Neural cell (in vitro differentiated cells): ENCODE measurements at regions not wholly inside any gene's neighbourhood (a gene's known extent, or its start where the extent isn't known, plus 50 kb on each side); places are given as distances from the start of the nearest gene placed in this dataset.

ENCODE experiments used
- CTCF ChIP-seq: fragments of 450-650 bp; IDR thresholded peaks from 2 replicates; pipeline ENCODE4 v1.5.1; 2014; ENCODE audit warnings: antibody characterized with exemption, mild to moderate bottlenecking, moderate library complexity; ENCODE audit not compliant: poor library complexity, severe bottlenecking
- EP300 ChIP-seq: fragments of 450-650 bp; conservative IDR thresholded peaks from 2 replicates; pipeline ENCODE4 v1.6.1; 2014; ENCODE audit warnings: antibody characterized with exemption, mild to moderate bottlenecking, moderate library complexity; ENCODE audit not compliant: poor library complexity, severe bottlenecking
- EZH2 ChIP-seq: fragments of 200-600, 300-800 bp; shearing (Covaris generic), sonication (generic); IDR thresholded peaks from 2 replicates; pipeline ENCODE4 v1.6.1; 2014; ENCODE audit warnings: antibody characterized with exemption, low read length, borderline replicate concordance, mild to moderate bottlenecking; ENCODE audit not compliant: insufficient read depth, poor library complexity, severe bottlenecking
- MXI1 ChIP-seq: fragments of 450-650 bp; conservative IDR thresholded peaks from 2 replicates; pipeline ENCODE4 v1.6.1; 2014; ENCODE audit warnings: antibody characterized with exemption, mild to moderate bottlenecking; ENCODE audit not compliant: poor library complexity, severe bottlenecking
- POLR2AphosphoS5 ChIP-seq: IDR thresholded peaks from 2 replicates; pipeline ENCODE4 v1.6.1; 2012
- RAD21 ChIP-seq: fragments of 450-650 bp; conservative IDR thresholded peaks from 2 replicates; pipeline ENCODE4 v1.6.1; 2014; ENCODE audit warnings: antibody characterized with exemption, mild to moderate bottlenecking, moderate library complexity
- REST ChIP-seq: IDR thresholded peaks from 2 replicates; pipeline ENCODE4 v1.6.1; 2012; ENCODE audit warnings: borderline replicate concordance
- SMC3 ChIP-seq: fragments of 450-650 bp; conservative IDR thresholded peaks from 2 replicates; pipeline ENCODE4 v1.6.1; 2014; ENCODE audit warnings: antibody characterized with exemption, mild to moderate bottlenecking, moderate library complexity; ENCODE audit not compliant: poor library complexity
- TAF1 ChIP-seq: IDR thresholded peaks from 2 replicates; pipeline ENCODE4 v1.6.1; 2012; ENCODE audit warnings: low read depth

GRCh38 chr3:153658136-153658535 is 463.1 kb upstream of the ARHGEF26 start:
- no peak for TF ChIP-seq CTCF
- no peak for TF ChIP-seq REST
- TF ChIP-seq EZH2, result no peak
- no peak for TF ChIP-seq POLR2AphosphoS5
- TF ChIP-seq EP300, result no peak
- no peak for TF ChIP-seq MXI1
- TF ChIP-seq RAD21, result no peak
- no peak for TF ChIP-seq SMC3
- TF ChIP-seq TAF1, result no peak
